Common myeloid progenitor, CD34-positive (primary cell): ENCODE measurements at regions not wholly inside any gene's neighbourhood (a gene's known extent, or its start where the extent isn't known, plus 50 kb on each side); places are given as distances from the start of the nearest gene placed in this dataset.
"Not testable (repeated sequence)": the region's sequence is repeated elsewhere in the genome, so short reads cannot be mapped to it uniquely, and the experiment has no call there.

ENCODE experiments used
- CTCF ChIA-PET: fragments of 350-600 bp; sonication (Branson Sonifier 250); formaldehyde crosslinking; loops from one replicate; lab custom pipeline; 2021; ENCODE audit warnings: antibody characterized with exemption; lab: Charles Lee
- POLR2A ChIA-PET: fragments of 350-600 bp; sonication (Branson Sonifier 250); formaldehyde crosslinking; loops from one replicate; lab custom pipeline; 2021; ENCODE audit warnings: antibody characterized with exemption; lab: Charles Lee
- DNase-seq, 3 donors: peaks; one replicate each; pipeline versions ENCODE4 v3.0.0 to v3.0.0-alpha.2; 2013
- H3K27ac ChIP-seq, 2 experiments: 1 replicate in 1 of 2; 2 replicates in 1 of 2; pipeline ENCODE4 v1.7.0; 2013; ENCODE audit warnings: inconsistent platforms in 2 of 2, low read length in 2 of 2, mild to moderate bottlenecking in 2 of 2, low read depth in 1 of 2, moderate library complexity in 1 of 2; ENCODE audit not compliant: severe bottlenecking in 2 of 2, insufficient read depth in 1 of 2, poor library complexity in 1 of 2
- H3K27me3 ChIP-seq, 5 experiments: replicated peaks in 2 of 5; 1 replicate in 3 of 5; 2 replicates in 2 of 5; pipeline versions ENCODE4 v1.6.1 to v1.7.0; 2013; ENCODE audit warnings: low read length in 4 of 5, mild to moderate bottlenecking in 2 of 5, moderate library complexity in 2 of 5, inconsistent platforms in 1 of 5; ENCODE audit not compliant: insufficient read depth in 5 of 5, control insufficient read depth in 4 of 5
- H3K36me3 ChIP-seq, 4 experiments: 1 replicate in 2 of 4; 2 replicates in 2 of 4; pipeline versions ENCODE4 v1.6.1 to v1.7.0; 2013; ENCODE audit warnings: low read length in 3 of 4, control low read depth in 1 of 4, mild to moderate bottlenecking in 1 of 4; ENCODE audit not compliant: control insufficient read depth in 4 of 4, insufficient read depth in 4 of 4
- H3K4me1 ChIP-seq, 4 experiments: 1 replicate in 3 of 4; 2 replicates in 1 of 4; pipeline versions ENCODE4 v1.6.1 to v1.7.1; 2013; ENCODE audit warnings: low read length in 3 of 4, mild to moderate bottlenecking in 3 of 4, control low read depth in 1 of 4, inconsistent platforms in 1 of 4, moderate library complexity in 1 of 4; ENCODE audit not compliant: control insufficient read depth in 4 of 4, insufficient read depth in 4 of 4; ENCODE audit errors: control extremely low read depth in 1 of 4
- H3K4me3 ChIP-seq, 7 experiments: 1 replicate in 4 of 7; 2 replicates in 3 of 7; pipeline versions ENCODE4 v1.5.1 to v1.7.0; 2013; ENCODE audit warnings: mild to moderate bottlenecking in 7 of 7, low read length in 6 of 7, moderate library complexity in 6 of 7, inconsistent platforms in 2 of 7, low read depth in 2 of 7, control low read depth in 1 of 7; ENCODE audit not compliant: insufficient read depth in 4 of 7, control insufficient read depth in 1 of 7; ENCODE audit errors: extremely low read depth in 1 of 7
- H3K9me3 ChIP-seq, 5 experiments: 1 replicate in 4 of 5; 2 replicates in 1 of 5; pipeline versions ENCODE4 v1.6.1 to v1.7.1; 2013; ENCODE audit warnings: low read length in 4 of 5, mild to moderate bottlenecking in 2 of 5, inconsistent platforms in 1 of 5, low read depth in 1 of 5, moderate library complexity in 1 of 5; ENCODE audit not compliant: control insufficient read depth in 4 of 5, insufficient read depth in 2 of 5; ENCODE audit errors: control extremely low read depth in 1 of 5
- WGBS: methylation state at CpG from one replicate; pipeline ENCODE4 v1.1.5; 2013; ENCODE audit not compliant: insufficient coverage; 5-methylcytosine and 5-hydroxymethylcytosine counted together

- H3K4me3 ChIP-seq: no peak overlapping the region
- POLR2A ChIA-PET: no interaction called here
- no peak for DNase-seq
- H3K27ac ChIP-seq: no peak overlapping the region
- WGBS: 100% methylated on average over 3 of the region's 3 CpGs
- peaks cover 0 to 3% (median 0%) of the 10 kb centered on the region in 5 experiments for H3K9me3 ChIP-seq
- H3K36me3 ChIP-seq: no peaks in the 10 kb centered on the region
- H3K4me1 ChIP-seq: peaks cover 0 to 1% (median 0%) of the 10 kb centered on the region in 4 experiments
- CTCF ChIA-PET: no interaction called here
- H3K27me3 ChIP-seq: no peaks in the 10 kb centered on the region
These were observed 285.6 kb downstream of the RASEF start for GRCh38 chr9:82777366-82777765.

GRCh38 chr9:82778923-82779322 lies 284.0 kb downstream of the RASEF start:
- WGBS: 95% methylated on average over 4 of the region's 4 CpGs
- H3K4me3 ChIP-seq, H3K9me3 ChIP-seq, H3K27me3 ChIP-seq, H3K4me1 ChIP-seq, CTCF ChIA-PET, H3K27ac ChIP-seq, H3K36me3 ChIP-seq, DNase-seq, POLR2A ChIA-PET: not testable (repeated sequence)

- DNase-seq: no peak
- CTCF ChIA-PET: no interaction called here
- no peaks in the 10 kb centered on the region for H3K36me3 ChIP-seq
- H3K27ac ChIP-seq: no peak overlapping the region
- H3K27me3 ChIP-seq: no peaks in the 10 kb centered on the region
- peaks cover 0 to 5% (median 0%) of the 10 kb centered on the region in 5 experiments for H3K9me3 ChIP-seq
- no peak overlapping the region for H3K4me3 ChIP-seq
- POLR2A ChIA-PET: no interaction called here
- WGBS: 92% methylated on average over 2 of the region's 2 CpGs
- H3K4me1 ChIP-seq: peaks cover 0 to 7% (median 0%) of the 10 kb centered on the region in 4 experiments
These were observed 282.9 kb downstream of the RASEF start for GRCh38 chr9:82780017-82780416.

- Histone ChIP-seq H3K27ac (no peak overlapping the region), H3K9me3 (peaks cover 0 to 5% (median 0%) of the 10 kb centered on the region in 5 experiments), H3K4me3 (no peak overlapping the region), H3K27me3 (no peaks in the 10 kb centered on the region), H3K4me1 (peaks cover 0 to 7% (median 0%) of the 10 kb centered on the region in 4 experiments), H3K36me3 (no peaks in the 10 kb centered on the region)
- CTCF ChIA-PET: interaction anchor here (1.4 kb wide), 1 partner anchor 9 kb away, joined by 3 read pairs; no protein-coding TSS in a partner anchor
- POLR2A ChIA-PET: no interaction called here
- WGBS: 100% methylated on average over 5 of the region's 6 CpGs
- no peak for DNase-seq
These were observed 281.0 kb downstream of the RASEF start for GRCh38 chr9:82781921-82782392.

GRCh38 chr9:82783045-82783444 lies 279.9 kb downstream of the RASEF start:
- no peaks in the 10 kb centered on the region for H3K36me3 ChIP-seq
- peaks cover 0 to 5% (median 0%) of the 10 kb centered on the region in 5 experiments for H3K9me3 ChIP-seq
- H3K4me3 ChIP-seq: no peak overlapping the region
- CTCF ChIA-PET: interaction anchor here (1.4 kb wide), 1 partner anchor 8 kb away, joined by 3 read pairs; no protein-coding TSS in a partner anchor
- POLR2A ChIA-PET: no interaction called here
- H3K4me1 ChIP-seq: peaks cover 0 to 7% (median 0%) of the 10 kb centered on the region in 4 experiments
- DNase-seq: no peak
- no peaks in the 10 kb centered on the region for H3K27me3 ChIP-seq
- H3K27ac ChIP-seq: no peak overlapping the region
- WGBS: no CpG with 5 or more reads among the region's 1 CpG

- Histone ChIP-seq H3K27me3 (no peaks in the 10 kb centered on the region), H3K9me3 (peaks cover 0 to 5% (median 0%) of the 10 kb centered on the region in 5 experiments), H3K4me1 (peaks cover 0 to 10% (median 2%) of the 10 kb centered on the region in 4 experiments), H3K27ac (no peak overlapping the region), H3K4me3 (no peak overlapping the region), H3K36me3 (no peaks in the 10 kb centered on the region)
- CTCF ChIA-PET: no interaction called here
- POLR2A ChIA-PET: no interaction called here
- DNase-seq: peak in 2 of 3 donors; percentile 32 to 56
- WGBS: no CpG with 5 or more reads among the region's 1 CpG
These were observed 278.4 kb downstream of the RASEF start for GRCh38 chr9:82784589-82784988.

GRCh38 chr9:82789155-82789824 lies 273.7 kb downstream of the RASEF start:
- H3K27me3 ChIP-seq: no peaks in the 10 kb centered on the region
- H3K27ac ChIP-seq: no peak overlapping the region
- H3K4me3 ChIP-seq: no peak overlapping the region
- WGBS: 88% methylated on average over 1 of the region's 6 CpGs
- no peaks in the 10 kb centered on the region for H3K9me3 ChIP-seq
- CTCF ChIA-PET: interaction anchor here (1.1 kb wide), 1 partner anchor 25 kb away, joined by 3 read pairs; no protein-coding TSS in a partner anchor
- peak in 1 of 3 donors; percentile 15 for DNase-seq
- POLR2A ChIA-PET: no interaction called here
- no peaks in the 10 kb centered on the region for H3K36me3 ChIP-seq
- peaks cover 0 to 23% (median 14%) of the 10 kb centered on the region in 4 experiments for H3K4me1 ChIP-seq
